ENCODE measurements at regions not wholly inside any gene's neighbourhood (a gene's known extent, or its start where the extent isn't known, plus 50 kb on each side); places are given as distances from the start of the nearest gene placed in this dataset.
A peak's percentile ranks its signal among the peaks of the same experiment; 100 is the strongest.

- no peak for DNase-seq (ENCODE audit: low spot score)
- Histone ChIP-seq H3K36me3 (ENCODE audit: insufficient read depth) (no peaks in the 10 kb centered on the region), H4K20me1 (replicated peaks; ENCODE audit: insufficient read depth) (no peaks in the 10 kb centered on the region), H3K9me2 (ENCODE audit: insufficient read depth) (no peaks in the 10 kb centered on the region), H3F3A (replicated peaks; ENCODE audit: low read depth) (peaks cover 6% of the 10 kb centered on the region; the same call in 1 of the 2 replicates), H3K79me2 (replicated peaks; ENCODE audit: insufficient read depth) (no peaks in the 10 kb centered on the region), H3K4me2 (peak overlapping the region; percentile 72; the same call in 1 of the 2 replicates), H3K27ac (ENCODE audit: low read depth) (no peak overlapping the region), H3K27me3 (ENCODE audit: insufficient read depth) (no peaks in the 10 kb centered on the region), H3K4me1 (ENCODE audit: insufficient read depth) (peaks cover 41% of the 10 kb centered on the region), H2AFZ (no peak overlapping the region), H3K4me3 (no peak overlapping the region)
- Mint-ChIP-seq H3K36me3 (ENCODE audit: low read depth) (no peaks in the 10 kb centered on the region), H3K4me1 (peaks cover 49% of the 10 kb centered on the region), H3K27ac (no peak overlapping the region), H3K9me3 (no peaks in the 10 kb centered on the region), H3K4me3 (no peak overlapping the region), H3K27me3 (ENCODE audit: insufficient read depth, low read depth, poor library complexity) (peaks cover 18% of the 10 kb centered on the region)
- TF ChIP-seq POLR2AphosphoS5 (IDR thresholded peaks at IDR 0.05; ENCODE audit: low read depth) (no peak), STAT1 (IDR thresholded peaks at IDR 0.05; ENCODE audit: unreplicated experiment) (no peak), JUNB (IDR thresholded peaks at IDR 0.05; ENCODE audit: unreplicated experiment) (no peak), ETS1 (IDR thresholded peaks at IDR 0.05) (no peak), CREB1 (CRISPR knock-in tag; IDR thresholded peaks at IDR 0.05; ENCODE audit: low read depth) (no peak), ZNF114 (CRISPR knock-in tag; IDR thresholded peaks at IDR 0.05) (no peak), CTCF (conservative IDR thresholded peaks at IDR 0.05; ENCODE audit: low read depth in 2 of 2) (no peak), ZNF462 (CRISPR knock-in tag; IDR thresholded peaks at IDR 0.05) (no peak), ZNF331 (CRISPR knock-in tag; IDR thresholded peaks at IDR 0.05; ENCODE audit: low read depth) (no peak), REST (IDR thresholded peaks at IDR 0.05; ENCODE audit: unreplicated experiment) (no peak), EZH2phosphoT487 (IDR thresholded peaks at IDR 0.05; ENCODE audit: unreplicated experiment) (no peak), EZH2 (IDR thresholded peaks at IDR 0.05; ENCODE audit: low read depth, unreplicated experiment) (no peak)
- no peak for ATAC-seq
Measured at GRCh38 chr1:201593200-201593921, 54.4 kb downstream of the NAV1 start.
